DOHH2 (cell line): ENCODE measurements at regions not wholly inside any gene's neighbourhood (a gene's known extent, or its start where the extent isn't known, plus 50 kb on each side); places are given as distances from the start of the nearest gene placed in this dataset.

Experiments
- CTCF ChIP-seq: fragments of 200-600 bp; sonication (generic); IDR thresholded peaks from one replicate; pipeline ENCODE4 v1.5.1; 2014; ENCODE audit warnings: antibody characterized with exemption, mild to moderate bottlenecking, low read depth, low read length; ENCODE audit not compliant: poor library complexity, severe bottlenecking
- EZH2phosphoT487 ChIP-seq: fragments of 200-600 bp; sonication (generic); IDR thresholded peaks from 2 replicates; pipeline ENCODE4 v1.6.1; 2017; ENCODE audit warnings: borderline replicate concordance, mild to moderate bottlenecking, antibody characterized with exemption, low read length, moderate library complexity, mixed read lengths

- TF ChIP-seq CTCF, result no peak
- TF ChIP-seq EZH2phosphoT487, result no peak
These were observed 556.1 kb upstream of the SLITRK6 start for GRCh38 chr13:86355301-86355700.
